GM12878 (cell line): ENCODE measurements at regions not wholly inside any gene's neighbourhood (a gene's known extent, or its start where the extent isn't known, plus 50 kb on each side); places are given as distances from the start of the nearest gene placed in this dataset.

Experiments used
- BRCA1 ChIP-seq: IDR thresholded peaks from 2 replicates; pipeline ENCODE4 v1.6.1; 2011; ENCODE audit warnings: low read depth, low read length, improper control_type of control experiment
- E2F8 ChIP-seq: fragments of 450-650 bp; IDR thresholded peaks from 2 replicates; pipeline ENCODE4 v1.6.1; 2018; ENCODE audit warnings: mild to moderate bottlenecking, low read depth, moderate library complexity; ENCODE audit not compliant: partially characterized antibody
- GABPA ChIP-seq: IDR thresholded peaks from 2 replicates; pipeline ENCODE4 v1.6.1; 2014; ENCODE audit warnings: antibody characterized with exemption, low read depth, mild to moderate bottlenecking, inconsistent platforms
- JUNB ChIP-seq: IDR thresholded peaks from 2 replicates; pipeline ENCODE4 v1.6.1; 2016; ENCODE audit warnings: antibody characterized with exemption, mild to moderate bottlenecking
- KDM1A ChIP-seq: fragments of 200-600 bp; sonication (generic); IDR thresholded peaks from 2 replicates; pipeline ENCODE4 v1.6.1; 2016; ENCODE audit warnings: borderline replicate concordance
- PRDM15 ChIP-seq: fragments of 450-650 bp; formaldehyde crosslinking; IDR thresholded peaks from 2 replicates; pipeline ENCODE4 v1.4.0; 2020; ENCODE audit warnings: mild to moderate bottlenecking, moderate library complexity
- RCOR1 ChIP-seq: conservative IDR thresholded peaks from 2 replicates; pipeline ENCODE4 v1.6.1; 2012; ENCODE audit warnings: low read depth, low read length, improper control_type of control experiment
- TF ChIP-seq, protein P1 (sequence below): IDR thresholded peaks from 2 replicates; pipeline ENCODE4 v1.6.1; 2012; ENCODE audit warnings: improper control_type of control experiment, low read depth, low read length; ENCODE audit not compliant: insufficient replicate concordance

DNA sequence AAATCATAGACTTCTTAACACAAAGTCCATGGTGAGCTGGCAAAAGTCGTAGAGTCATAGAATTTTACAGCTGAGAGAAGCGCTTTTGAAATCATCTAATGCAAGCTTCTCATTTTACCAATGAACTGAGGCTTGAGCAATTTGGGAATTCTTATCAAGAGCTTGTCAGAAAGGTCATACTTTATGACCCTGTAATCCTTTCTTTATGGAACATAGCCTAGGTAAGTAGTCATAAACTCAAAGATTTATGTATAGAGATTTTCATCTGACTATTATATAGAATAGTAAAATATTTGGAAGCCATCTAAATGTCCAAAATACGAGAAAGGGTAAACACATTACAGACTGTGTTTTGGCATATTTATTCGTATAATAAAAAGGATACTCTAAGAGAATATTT, 563.5 kb downstream of the PCDH7 start:
- TF ChIP-seq KDM1A (no peak), RCOR1 (no peak), GABPA (no peak), JUNB (no peak), BRCA1 (no peak), PRDM15 (CRISPR knock-in tag) (no peak), E2F8 (no peak)
- TF ChIP-seq, protein P1, sequence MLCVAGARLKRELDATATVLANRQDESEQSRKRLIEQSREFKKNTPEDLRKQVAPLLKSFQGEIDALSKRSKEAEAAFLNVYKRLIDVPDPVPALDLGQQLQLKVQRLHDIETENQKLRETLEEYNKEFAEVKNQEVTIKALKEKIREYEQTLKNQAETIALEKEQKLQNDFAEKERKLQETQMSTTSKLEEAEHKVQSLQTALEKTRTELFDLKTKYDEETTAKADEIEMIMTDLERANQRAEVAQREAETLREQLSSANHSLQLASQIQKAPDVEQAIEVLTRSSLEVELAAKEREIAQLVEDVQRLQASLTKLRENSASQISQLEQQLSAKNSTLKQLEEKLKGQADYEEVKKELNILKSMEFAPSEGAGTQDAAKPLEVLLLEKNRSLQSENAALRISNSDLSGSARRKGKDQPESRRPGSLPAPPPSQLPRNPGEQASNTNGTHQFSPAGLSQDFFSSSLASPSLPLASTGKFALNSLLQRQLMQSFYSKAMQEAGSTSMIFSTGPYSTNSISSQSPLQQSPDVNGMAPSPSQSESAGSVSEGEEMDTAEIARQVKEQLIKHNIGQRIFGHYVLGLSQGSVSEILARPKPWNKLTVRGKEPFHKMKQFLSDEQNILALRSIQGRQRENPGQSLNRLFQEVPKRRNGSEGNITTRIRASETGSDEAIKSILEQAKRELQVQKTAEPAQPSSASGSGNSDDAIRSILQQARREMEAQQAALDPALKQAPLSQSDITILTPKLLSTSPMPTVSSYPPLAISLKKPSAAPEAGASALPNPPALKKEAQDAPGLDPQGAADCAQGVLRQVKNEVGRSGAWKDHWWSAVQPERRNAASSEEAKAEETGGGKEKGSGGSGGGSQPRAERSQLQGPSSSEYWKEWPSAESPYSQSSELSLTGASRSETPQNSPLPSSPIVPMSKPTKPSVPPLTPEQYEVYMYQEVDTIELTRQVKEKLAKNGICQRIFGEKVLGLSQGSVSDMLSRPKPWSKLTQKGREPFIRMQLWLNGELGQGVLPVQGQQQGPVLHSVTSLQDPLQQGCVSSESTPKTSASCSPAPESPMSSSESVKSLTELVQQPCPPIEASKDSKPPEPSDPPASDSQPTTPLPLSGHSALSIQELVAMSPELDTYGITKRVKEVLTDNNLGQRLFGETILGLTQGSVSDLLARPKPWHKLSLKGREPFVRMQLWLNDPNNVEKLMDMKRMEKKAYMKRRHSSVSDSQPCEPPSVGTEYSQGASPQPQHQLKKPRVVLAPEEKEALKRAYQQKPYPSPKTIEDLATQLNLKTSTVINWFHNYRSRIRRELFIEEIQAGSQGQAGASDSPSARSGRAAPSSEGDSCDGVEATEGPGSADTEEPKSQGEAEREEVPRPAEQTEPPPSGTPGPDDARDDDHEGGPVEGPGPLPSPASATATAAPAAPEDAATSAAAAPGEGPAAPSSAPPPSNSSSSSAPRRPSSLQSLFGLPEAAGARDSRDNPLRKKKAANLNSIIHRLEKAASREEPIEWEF = no peak
